GM04504 (cell line): ENCODE measurements at regions not wholly inside any gene's neighbourhood (a gene's known extent, or its start where the extent isn't known, plus 50 kb on each side); places are given as distances from the start of the nearest gene placed in this dataset.
"Not testable (repeated sequence)": the region's sequence is repeated elsewhere in the genome, so short reads cannot be mapped to it uniquely, and the experiment has no call there.

ENCODE experiments used
- DNase-seq: peaks from one replicate; pipeline ENCODE4 v3.0.0-alpha.2; 2012; ENCODE audit warnings: low read depth

DNA sequence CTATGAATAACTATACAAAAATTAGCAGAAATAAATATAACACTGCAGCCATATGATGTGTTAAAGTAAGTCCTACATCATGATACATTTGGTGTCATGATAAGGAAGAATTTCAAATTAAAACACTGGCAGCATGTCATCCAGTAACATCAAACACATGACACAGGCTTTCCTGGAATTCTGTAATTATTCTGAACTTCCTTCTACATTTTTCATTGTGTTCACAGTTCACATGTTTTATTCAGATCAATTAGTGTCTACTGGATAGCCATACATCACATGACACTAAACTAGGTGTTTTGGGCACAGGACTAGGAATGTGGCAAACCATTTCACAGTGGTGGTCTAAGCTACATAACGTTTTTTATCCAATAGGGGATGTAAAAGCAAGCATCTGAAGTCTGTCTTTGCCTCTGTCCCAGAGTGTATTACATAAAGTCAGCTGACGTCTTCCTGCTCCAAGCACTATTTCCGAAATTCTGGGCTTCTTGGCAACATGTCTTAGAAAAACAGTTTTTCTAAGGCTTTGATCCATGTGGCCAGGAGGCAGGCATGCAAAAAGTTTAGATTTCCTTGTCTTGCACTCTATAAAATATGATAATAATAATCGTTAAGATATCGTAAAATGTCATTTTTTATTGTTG is 707.9 kb downstream of the CENPC start:
- DNase-seq: no peak

- DNase-seq: no peak
Measured at GRCh38 chr4:66829310-66829709, 716.0 kb downstream of the CENPC start.

DNA sequence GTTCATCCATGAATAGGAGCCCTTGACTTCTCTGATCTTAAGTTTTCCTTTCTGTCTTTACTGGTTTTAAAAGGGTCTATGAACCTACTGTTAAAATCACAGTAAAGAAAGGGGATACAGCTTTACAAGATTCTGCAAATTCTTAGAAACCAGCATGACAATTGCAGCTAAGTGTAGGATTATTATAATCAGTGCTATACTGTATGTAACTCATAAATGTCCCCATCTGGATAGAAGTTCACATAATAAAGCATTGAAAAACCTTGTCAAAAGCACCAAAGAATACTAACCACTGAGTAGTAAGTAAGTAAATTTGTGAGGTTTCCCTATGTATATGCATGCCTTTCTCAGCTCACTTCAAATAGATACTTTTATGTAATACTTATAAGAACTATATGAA is 724.6 kb downstream of the CENPC start:
- no peak for DNase-seq

DNA sequence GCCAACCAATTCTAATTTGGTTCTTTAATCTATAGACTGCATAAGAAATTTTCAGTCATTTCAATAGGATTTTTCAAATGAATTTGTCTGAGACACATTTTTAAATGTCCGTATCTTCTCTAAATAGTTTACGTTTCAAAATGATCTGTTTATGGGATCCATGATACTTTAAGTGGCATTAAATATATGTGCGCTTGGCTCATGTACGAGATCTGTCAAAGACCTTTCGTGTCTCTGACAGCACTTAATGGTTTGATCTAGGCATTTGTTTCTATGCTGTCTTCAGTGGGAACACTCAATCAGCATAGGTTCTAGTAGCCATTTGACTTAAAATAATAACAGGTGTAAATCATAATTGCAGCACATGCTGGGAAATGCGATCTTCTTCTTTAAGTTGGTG is 731.0 kb downstream of the CENPC start:
- no peak for DNase-seq

DNA sequence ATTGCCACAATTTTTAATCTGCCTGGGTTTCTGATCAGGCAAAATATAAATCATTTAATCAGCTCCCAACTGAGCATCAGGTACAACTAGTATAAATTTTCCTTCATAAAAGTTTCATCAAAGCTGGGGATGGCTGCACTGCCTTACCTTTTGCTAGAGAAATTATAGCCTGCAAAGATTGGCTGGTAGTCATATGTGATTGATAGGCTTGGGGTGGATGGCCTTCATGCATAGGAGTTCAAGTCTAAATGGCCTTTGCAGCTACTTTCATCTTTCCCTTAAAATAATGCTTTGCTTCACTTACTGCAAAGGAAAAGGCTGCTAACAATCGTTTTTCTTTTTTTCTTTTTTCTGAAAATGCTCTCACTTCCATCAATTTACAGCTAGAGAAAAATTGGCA is 739.7 kb downstream of the CENPC start:
- DNase-seq: no peak

DNA sequence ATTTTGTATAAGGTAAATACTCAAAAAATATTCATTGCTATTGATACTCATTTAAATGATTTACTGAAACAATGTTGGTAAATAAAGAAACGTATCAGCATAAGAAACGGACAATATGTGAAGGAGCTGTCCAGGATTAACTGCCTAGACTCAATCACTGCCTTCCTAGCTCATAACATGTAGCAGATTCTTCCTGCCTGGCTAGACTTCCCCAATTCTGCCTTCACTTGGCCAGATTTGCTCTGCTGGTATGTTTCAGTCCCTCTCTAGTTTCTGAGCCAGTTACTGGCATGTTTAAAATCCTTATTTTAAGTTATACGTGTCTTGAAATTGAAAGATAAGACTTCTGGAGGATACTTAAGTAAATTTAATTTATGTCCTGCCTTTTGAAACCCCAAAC is 740.3 kb downstream of the CENPC start:
- no peak for DNase-seq

DNA sequence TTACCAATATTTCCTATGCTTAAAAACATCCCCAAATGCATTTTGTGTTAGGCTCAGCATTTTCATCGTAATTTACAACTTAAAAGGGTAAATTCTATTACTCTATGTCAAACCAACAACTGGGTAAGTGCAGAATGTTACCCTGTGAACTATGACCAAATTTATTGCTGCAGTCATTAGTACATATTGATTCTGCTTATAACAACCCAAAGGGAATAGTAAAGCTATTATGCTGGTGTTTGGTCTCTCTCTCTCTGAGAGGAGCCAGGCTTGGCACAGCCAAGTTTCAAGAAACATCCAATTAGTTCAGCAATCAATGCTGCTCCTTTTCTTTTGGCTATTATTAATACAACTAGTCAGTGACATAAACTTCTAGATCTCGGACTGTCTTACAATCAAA is 747.7 kb downstream of the CENPC start:
- DNase-seq: no peak

DNA sequence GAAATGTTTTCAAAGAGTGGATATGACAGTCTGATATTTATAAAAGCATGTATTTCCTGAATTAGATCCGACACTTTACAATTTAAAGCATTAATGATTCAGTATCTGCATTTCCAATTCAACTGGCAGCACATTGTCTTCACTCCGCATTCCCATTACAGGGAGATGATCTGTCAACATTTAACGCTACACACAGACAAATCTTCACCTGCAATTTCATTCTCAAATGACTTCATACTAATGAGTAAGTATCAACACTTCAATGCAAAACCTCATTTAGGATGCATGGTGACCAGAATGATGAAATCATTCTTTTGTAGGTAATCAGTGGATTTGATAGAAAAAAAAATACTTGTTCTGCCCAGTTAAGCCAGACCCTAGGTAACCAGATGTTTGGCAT is 749.6 kb downstream of the CENPC start:
- DNase-seq: no peak

- DNase-seq: no peak
Measured at GRCh38 chr4:66794390-66795034, 750.8 kb downstream of the CENPC start.

- DNase-seq: no peak
Measured at GRCh38 chr4:66791686-66792085, 753.6 kb downstream of the CENPC start.

GRCh38 chr4:66785479-66785878 is 759.8 kb downstream of the CENPC start:
- DNase-seq: no peak

DNA sequence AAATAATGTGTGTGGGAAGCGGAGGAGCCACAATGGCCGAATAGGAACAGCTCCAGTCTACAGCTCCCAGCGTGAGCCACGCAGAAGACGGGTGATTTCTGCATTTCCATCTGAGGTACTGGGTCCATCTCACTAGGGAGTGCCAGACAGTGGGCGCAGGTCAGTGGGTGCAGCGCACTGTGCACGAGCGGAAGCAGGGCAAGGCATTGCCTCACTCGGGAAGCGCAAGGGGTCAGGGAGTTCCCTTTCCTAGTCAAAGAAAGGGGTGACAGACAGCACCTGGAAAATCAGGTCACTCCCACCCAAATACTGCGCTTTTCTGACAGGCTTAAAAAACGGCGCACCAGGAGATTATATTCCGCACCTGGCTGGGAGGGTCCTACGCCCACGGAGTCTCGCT is 762.6 kb downstream of the CENPC start:
- DNase-seq: not testable (repeated sequence)

GRCh38 chr4:66777097-66777496 is 768.2 kb downstream of the CENPC start:
- DNase-seq: no peak

DNA sequence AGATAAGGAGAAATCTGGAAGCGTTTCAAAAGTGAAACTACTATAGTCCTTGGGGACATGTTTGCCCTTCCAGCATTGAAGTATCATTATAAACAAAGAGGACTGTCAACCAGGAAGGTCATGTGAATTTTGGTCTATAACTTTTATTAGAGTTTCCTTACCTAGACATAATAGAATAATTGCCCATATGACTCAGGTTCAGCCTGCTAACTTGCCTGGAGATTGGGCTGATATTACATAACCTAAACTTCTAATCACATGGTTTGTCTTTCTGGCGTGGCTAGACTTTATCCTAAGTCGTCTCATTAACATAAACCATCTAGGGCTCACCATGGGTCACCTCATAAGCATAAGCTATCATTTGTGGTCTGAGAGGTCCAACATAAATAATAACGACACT is 775.9 kb downstream of the CENPC start:
- no peak for DNase-seq

- no peak for DNase-seq
Measured at GRCh38 chr4:66767442-66767841, 777.9 kb downstream of the CENPC start.

DNA sequence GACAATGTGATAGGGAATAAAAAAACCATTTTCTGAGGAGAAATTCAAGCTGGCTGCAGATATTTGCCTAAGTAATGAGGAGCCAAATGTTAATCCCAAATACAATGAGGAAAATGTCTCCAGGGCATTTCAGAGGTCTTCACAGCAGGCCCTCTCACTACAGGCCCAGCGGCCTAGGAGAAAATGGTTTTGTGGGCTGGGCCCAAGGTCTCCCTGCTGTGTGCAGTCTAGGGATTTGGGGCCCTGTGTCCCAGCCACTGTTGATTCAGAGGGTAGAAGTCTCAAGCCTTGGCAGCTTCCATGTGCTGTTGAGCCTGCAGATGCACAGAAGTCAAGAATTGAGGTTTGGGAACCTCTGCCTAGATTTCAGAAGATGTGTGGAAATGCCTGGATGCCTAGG is 778.7 kb downstream of the CENPC start:
- no peak for DNase-seq

DNA sequence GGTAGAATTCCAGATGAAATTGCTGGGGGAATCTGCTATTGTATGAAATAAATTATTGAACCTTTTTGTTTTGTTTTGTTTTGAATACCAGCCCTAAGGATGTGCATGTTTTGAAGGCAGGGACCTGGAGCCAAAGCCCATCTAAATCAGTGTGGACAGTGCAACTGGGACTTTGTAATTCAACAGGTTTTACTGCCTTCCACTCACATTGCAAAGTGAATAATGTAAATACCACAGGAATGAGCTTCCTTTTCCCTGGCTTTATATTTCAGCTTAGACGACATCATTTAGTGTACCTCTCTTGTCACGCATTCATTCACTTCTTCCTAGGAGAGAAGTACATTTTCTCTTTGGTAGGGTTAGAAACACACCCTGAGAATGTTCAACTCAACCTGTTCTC is 795.0 kb downstream of the CENPC start:
- DNase-seq: no peak

- DNase-seq: not testable (repeated sequence)
Measured at GRCh38 chr4:66746918-66747317, 798.4 kb downstream of the CENPC start.

DNA sequence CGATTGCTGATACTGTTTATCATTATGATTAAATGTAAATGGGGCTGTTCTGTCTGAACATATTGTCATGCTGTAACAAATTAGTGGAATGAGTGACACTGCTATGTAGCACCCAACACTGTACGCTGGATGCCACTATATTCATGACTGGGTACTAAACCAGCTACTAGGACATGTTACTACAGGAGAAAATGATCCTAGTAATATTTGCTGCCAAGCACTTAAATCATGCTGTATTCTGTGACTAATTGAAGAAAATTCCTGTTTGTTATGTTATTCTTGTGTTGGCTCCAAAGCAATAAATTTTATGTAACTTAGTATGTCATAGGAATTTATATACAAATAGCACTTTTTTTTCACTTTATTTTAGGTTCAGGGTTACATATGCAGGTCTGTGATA is 804.2 kb downstream of the CENPC start:
- DNase-seq: no peak

GRCh38 chr4:66736606-66737005 is 808.7 kb downstream of the CENPC start:
- DNase-seq: no peak

GRCh38 chr4:66728280-66728679 is 817.0 kb downstream of the CENPC start:
- no peak for DNase-seq

DNA sequence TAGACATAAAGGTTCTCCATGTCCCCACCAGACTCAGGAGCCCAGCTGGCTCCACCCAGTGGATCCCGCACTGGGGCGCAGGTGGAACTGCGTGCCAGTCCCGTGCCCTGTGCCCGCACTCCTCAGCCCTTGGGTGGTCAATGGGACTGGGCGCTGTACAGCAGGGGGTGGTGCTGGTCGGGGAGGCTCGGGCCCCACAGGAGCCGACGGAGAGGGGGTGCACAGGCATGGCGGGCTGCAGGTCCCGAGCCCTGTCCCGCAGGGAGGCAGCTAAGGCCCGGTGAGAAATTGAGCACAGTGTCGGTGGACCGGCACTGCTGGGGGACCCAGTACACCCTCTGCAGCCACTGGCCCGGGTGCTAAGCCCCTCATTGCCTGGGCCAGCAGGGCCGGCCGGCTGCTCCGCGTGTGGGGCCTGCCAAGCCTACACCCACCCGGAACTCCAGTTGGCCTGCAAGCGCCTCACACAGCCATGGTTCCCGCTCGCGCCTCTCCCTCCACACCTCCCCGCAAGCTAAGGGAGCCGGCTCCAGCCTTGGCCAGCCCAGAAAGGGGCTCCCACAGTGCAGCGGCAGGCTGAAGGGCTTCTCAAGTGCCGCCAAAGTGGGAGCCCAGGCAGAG is 832.9 kb downstream of the CENPC start:
- not testable (repeated sequence) for DNase-seq

- no peak for DNase-seq
Measured at GRCh38 chr4:66704243-66704642, 841.1 kb downstream of the CENPC start.

DNA sequence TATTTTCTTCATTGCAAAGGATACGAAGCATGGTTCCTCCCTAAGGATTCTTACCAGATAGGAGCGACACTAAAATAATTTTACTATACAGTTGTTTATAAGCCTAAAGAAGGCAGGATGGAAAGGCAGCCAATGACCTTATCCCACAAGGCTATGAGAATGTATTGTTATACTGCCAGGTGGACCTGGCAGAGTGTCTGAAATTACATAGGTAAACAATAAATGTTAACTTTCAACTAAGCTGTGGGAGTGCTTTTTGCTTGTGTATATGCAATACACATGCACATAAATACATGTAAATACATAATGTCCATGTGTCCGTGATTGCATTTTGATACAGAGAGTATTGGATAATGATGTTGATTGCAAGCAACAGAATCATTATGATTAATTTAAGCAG is 850.6 kb downstream of the CENPC start:
- no peak for DNase-seq
